D721Med (cell line): ENCODE measurements at regions not wholly inside any gene's neighbourhood (a gene's known extent, or its start where the extent isn't known, plus 50 kb on each side); places are given as distances from the start of the nearest gene placed in this dataset.

Experiments
- DNase-seq: peaks from one replicate; pipeline ENCODE4 v3.0.0; 2011; ENCODE audit warnings: low spot score; ENCODE audit not compliant: insufficient read length
- FAIRE-seq: peaks from 2 replicates; lab custom pipeline; 2011; peaks lifted over from hg19 to GRCh38; lab: Jason Lieb, UNC
- CTCF ChIP-seq: IDR thresholded peaks from 2 replicates; pipeline ENCODE4 v1.5.1; 2012; ENCODE audit warnings: mild to moderate bottlenecking, control low read depth; ENCODE audit not compliant: insufficient read depth; ENCODE audit errors: missing control alignments

- no peak for FAIRE-seq
- no peak for TF ChIP-seq CTCF
- no peak for DNase-seq
These were observed 238.1 kb upstream of the GLI3 start for GRCh38 chr7:42475082-42475481.

DNA sequence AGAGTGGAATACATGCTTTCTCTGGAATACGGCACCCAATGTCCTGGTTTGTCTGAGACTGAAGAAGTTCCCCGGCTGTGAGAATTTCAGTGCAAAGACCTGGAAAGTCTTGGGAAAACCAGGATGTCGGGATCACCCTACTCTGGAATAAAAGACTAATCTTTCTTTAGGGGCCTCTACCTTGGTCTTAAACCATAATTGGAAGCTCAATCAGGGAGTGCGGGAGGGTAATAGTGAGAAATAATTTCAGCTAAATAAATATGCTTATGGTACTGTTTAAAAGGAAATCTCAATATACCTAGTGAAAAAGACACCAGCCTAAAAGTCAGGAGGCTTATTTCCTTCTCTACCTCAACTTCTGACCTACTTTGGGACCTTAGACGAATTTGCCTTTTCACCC lies 236.1 kb upstream of the GLI3 start:
- FAIRE-seq (no peak), DNase-seq (no peak)
- no peak for TF ChIP-seq CTCF

GRCh38 chr7:42471573-42472174 lies 234.7 kb upstream of the GLI3 start:
- no peak for DNase-seq
- TF ChIP-seq CTCF, result no peak
- FAIRE-seq, result no peak

DNA sequence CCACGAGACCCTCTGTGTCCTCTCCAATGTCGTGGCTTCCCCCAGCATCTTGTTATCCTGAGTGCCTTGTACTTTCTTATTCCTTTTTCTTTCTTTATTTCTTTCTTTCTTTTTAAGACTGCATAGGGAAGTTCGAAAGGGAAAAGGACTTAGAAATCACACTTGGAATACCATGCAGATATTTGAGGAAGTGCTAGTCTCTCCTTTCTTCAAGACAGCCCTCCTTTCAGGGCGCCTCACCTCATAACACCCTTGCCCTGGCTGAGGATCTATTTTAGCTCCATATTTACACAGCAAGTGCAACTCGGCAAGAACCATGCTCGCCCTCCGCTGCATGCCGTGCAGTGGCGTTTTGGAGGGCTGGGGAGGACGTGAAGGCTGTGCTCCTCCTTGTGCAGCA lies 232.3 kb upstream of the GLI3 start:
- DNase-seq (no peak), FAIRE-seq (no peak)
- no peak for TF ChIP-seq CTCF

GRCh38 chr7:42468471-42468870 lies 231.5 kb upstream of the GLI3 start:
- FAIRE-seq (no peak), DNase-seq (no peak)
- no peak for TF ChIP-seq CTCF

- DNase-seq, result no peak
- no peak for TF ChIP-seq CTCF
- FAIRE-seq, result no peak
These were observed 224.5 kb upstream of the GLI3 start for GRCh38 chr7:42461537-42461936.

DNA sequence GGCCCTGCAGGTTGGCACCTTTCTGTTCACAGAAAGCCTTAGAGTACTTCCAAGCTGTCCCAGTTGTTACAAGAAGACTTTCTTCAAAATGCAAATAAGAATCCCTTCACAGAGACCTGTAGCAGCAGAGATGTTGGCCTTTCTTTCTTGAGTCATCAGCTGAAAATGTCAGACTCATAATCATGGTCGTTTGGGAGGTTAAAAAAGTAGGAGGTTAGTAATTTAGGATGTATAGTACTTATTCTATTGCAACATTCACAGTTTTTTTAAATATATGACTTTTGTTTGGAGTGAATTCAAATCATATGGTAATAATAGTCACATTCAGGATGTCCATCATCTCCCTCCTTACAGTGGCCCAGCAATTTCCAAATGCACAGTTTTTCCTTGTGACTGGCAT lies 223.9 kb upstream of the GLI3 start:
- TF ChIP-seq CTCF, result no peak
- DNase-seq, result no peak
- no peak for FAIRE-seq
